ENCODE measurements at regions not wholly inside any gene's neighbourhood (a gene's known extent, or its start where the extent isn't known, plus 50 kb on each side); places are given as distances from the start of the nearest gene placed in this dataset.

GRCh38 chr2:175445281-175445680 is 263.8 kb upstream of the ATP5MC3 start:
- TF ChIP-seq, protein P1, sequence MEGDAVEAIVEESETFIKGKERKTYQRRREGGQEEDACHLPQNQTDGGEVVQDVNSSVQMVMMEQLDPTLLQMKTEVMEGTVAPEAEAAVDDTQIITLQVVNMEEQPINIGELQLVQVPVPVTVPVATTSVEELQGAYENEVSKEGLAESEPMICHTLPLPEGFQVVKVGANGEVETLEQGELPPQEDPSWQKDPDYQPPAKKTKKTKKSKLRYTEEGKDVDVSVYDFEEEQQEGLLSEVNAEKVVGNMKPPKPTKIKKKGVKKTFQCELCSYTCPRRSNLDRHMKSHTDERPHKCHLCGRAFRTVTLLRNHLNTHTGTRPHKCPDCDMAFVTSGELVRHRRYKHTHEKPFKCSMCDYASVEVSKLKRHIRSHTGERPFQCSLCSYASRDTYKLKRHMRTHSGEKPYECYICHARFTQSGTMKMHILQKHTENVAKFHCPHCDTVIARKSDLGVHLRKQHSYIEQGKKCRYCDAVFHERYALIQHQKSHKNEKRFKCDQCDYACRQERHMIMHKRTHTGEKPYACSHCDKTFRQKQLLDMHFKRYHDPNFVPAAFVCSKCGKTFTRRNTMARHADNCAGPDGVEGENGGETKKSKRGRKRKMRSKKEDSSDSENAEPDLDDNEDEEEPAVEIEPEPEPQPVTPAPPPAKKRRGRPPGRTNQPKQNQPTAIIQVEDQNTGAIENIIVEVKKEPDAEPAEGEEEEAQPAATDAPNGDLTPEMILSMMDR (IDR thresholded peaks at IDR 0.05), result no peak
- TF ChIP-seq POLR2A (IDR thresholded peaks at IDR 0.05), result no peak
